ENCODE measurements at regions not wholly inside any gene's neighbourhood (a gene's known extent, or its start where the extent isn't known, plus 50 kb on each side); places are given as distances from the start of the nearest gene placed in this dataset.

DNA sequence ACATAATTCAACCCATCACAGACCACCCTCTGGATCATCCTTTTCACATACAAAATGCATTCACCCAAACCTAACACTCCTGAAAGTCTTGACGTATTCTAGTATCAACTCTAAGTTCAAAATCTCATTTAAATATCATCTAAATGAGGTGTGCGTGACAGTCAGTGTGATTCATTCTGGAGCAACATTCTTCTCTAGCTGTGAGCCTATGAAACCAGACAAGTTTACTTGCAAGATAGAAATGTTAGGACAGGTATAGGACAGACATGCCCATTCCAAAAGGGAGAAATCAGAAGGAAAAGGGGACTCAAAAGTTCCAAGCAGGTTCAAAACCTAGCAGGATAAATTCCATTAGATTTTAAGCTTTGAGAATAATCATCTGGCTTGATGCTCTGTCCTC lies 329.7 kb downstream of the CD83 start:
- TF ChIP-seq CTCF (IDR thresholded peaks at IDR 0.05; ENCODE audit: insufficient read depth in 1 of 2, low read depth in 1 of 2, low read length in 1 of 2, severe bottlenecking in 1 of 2, unreplicated experiment in 1 of 2), result no peak
- no peak for DNase-seq
- no peak overlapping the region for H3K4me3 Mint-ChIP-seq (ENCODE audit: unreplicated experiment)
- no peaks in the 10 kb centered on the region for H3K36me3 ChIP-seq (ENCODE audit: control insufficient read depth, insufficient read depth, low read length)
- H3K9me3 Mint-ChIP-seq (ENCODE audit: unreplicated experiment), result no peaks in the 10 kb centered on the region
- CTCF ChIA-PET, result no interaction called here
- no peaks in the 10 kb centered on the region for H3K4me1 ChIP-seq
- H3K27me3 ChIP-seq (replicated peaks; ENCODE audit: control insufficient read depth, insufficient read depth, low read length), result no peaks in the 10 kb centered on the region
- POLR2A ChIA-PET, result no interaction called here
- H3K4me1 Mint-ChIP-seq (ENCODE audit: low read depth, unreplicated experiment), result peaks cover 5% of the 10 kb centered on the region
- no peak overlapping the region for H3K27ac Mint-ChIP-seq (ENCODE audit: unreplicated experiment)
- H3K27me3 Mint-ChIP-seq (ENCODE audit: insufficient read depth, unreplicated experiment), result no peaks in the 10 kb centered on the region
- no peaks in the 10 kb centered on the region for H3K36me3 Mint-ChIP-seq (ENCODE audit: insufficient read depth, unreplicated experiment)
- intact Hi-C loops (cut with micrococcal nuclease; ENCODE audit: unreplicated experiment), result no loop called here
- no peak overlapping the region for H3K4me3 ChIP-seq (ENCODE audit: low read depth, low read length)
- no TSS peak for BruUV-seq (replicated peaks)
- no peaks in the 10 kb centered on the region for H3K9me3 ChIP-seq

DNA sequence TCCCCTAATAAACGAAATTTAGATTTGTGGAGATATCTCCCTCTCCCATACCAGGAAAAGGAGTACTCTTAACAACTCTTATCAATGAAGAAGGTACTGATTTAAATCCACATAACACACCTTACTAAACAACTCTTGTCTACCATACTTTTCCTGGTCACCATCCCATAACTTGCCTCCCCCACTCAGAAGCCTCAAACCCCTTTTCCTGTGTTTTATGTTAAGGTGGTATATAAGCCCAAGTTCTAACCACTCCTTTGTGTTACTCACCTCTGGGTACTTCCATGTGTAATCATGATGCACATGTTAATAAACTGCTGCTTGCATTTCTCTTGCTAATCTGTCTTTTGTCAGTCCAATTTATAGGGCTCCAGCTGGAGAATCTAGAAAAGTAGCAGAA lies 330.7 kb downstream of the CD83 start:
- no peaks in the 10 kb centered on the region for H3K36me3 Mint-ChIP-seq (ENCODE audit: insufficient read depth, unreplicated experiment)
- no peak overlapping the region for H3K27ac Mint-ChIP-seq (ENCODE audit: unreplicated experiment)
- H3K4me1 Mint-ChIP-seq (ENCODE audit: low read depth, unreplicated experiment), result peaks cover 5% of the 10 kb centered on the region
- no peak for TF ChIP-seq CTCF (IDR thresholded peaks at IDR 0.05; ENCODE audit: insufficient read depth in 1 of 2, low read depth in 1 of 2, low read length in 1 of 2, severe bottlenecking in 1 of 2, unreplicated experiment in 1 of 2)
- no peak overlapping the region for H3K4me3 Mint-ChIP-seq (ENCODE audit: unreplicated experiment)
- H3K4me1 ChIP-seq, result no peaks in the 10 kb centered on the region
- no peak for DNase-seq
- ChIA-PET POLR2A (no interaction called here), CTCF (no interaction called here)
- H3K27me3 Mint-ChIP-seq (ENCODE audit: insufficient read depth, unreplicated experiment), result no peaks in the 10 kb centered on the region
- H3K4me3 ChIP-seq (ENCODE audit: low read depth, low read length), result no peak overlapping the region
- H3K9me3 ChIP-seq, result no peaks in the 10 kb centered on the region
- intact Hi-C loops (cut with micrococcal nuclease; ENCODE audit: unreplicated experiment), result no loop called here
- no TSS peak for BruUV-seq (replicated peaks)
- no peaks in the 10 kb centered on the region for H3K36me3 ChIP-seq (ENCODE audit: control insufficient read depth, insufficient read depth, low read length)
- H3K9me3 Mint-ChIP-seq (ENCODE audit: unreplicated experiment), result no peaks in the 10 kb centered on the region
- H3K27me3 ChIP-seq (replicated peaks; ENCODE audit: control insufficient read depth, insufficient read depth, low read length), result no peaks in the 10 kb centered on the region

GRCh38 chr6:14450133-14450504 lies 332.5 kb downstream of the CD83 start:
- Mint-ChIP-seq H3K9me3 (ENCODE audit: unreplicated experiment) (no peaks in the 10 kb centered on the region), H3K27ac (ENCODE audit: unreplicated experiment) (no peak overlapping the region), H3K4me1 (ENCODE audit: low read depth, unreplicated experiment) (peaks cover 5% of the 10 kb centered on the region), H3K4me3 (ENCODE audit: unreplicated experiment) (no peak overlapping the region), H3K27me3 (ENCODE audit: insufficient read depth, unreplicated experiment) (no peaks in the 10 kb centered on the region), H3K36me3 (ENCODE audit: insufficient read depth, unreplicated experiment) (no peaks in the 10 kb centered on the region)
- intact Hi-C loops (cut with micrococcal nuclease; ENCODE audit: unreplicated experiment), result no loop called here
- no peaks in the 10 kb centered on the region for H3K36me3 ChIP-seq (ENCODE audit: control insufficient read depth, insufficient read depth, low read length)
- ChIA-PET POLR2A (no interaction called here), CTCF (no interaction called here)
- no peak for DNase-seq
- no peak overlapping the region for H3K4me3 ChIP-seq (ENCODE audit: low read depth, low read length)
- no peaks in the 10 kb centered on the region for H3K9me3 ChIP-seq
- no peaks in the 10 kb centered on the region for H3K4me1 ChIP-seq
- no peaks in the 10 kb centered on the region for H3K27me3 ChIP-seq (replicated peaks; ENCODE audit: control insufficient read depth, insufficient read depth, low read length)
- BruUV-seq (replicated peaks), result no TSS peak
- no peak for TF ChIP-seq CTCF (IDR thresholded peaks at IDR 0.05; ENCODE audit: insufficient read depth in 1 of 2, low read depth in 1 of 2, low read length in 1 of 2, severe bottlenecking in 1 of 2, unreplicated experiment in 1 of 2)

All from Caco-2 (cell line).